ENCODE measurements at regions not wholly inside any gene's neighbourhood (a gene's known extent, or its start where the extent isn't known, plus 50 kb on each side); places are given as distances from the start of the nearest gene placed in this dataset.

GRCh38 chr17:79295307-79295706 is 220.7 kb downstream of the ENGASE start:
- 55% methylated on average over 3 of the region's 6 CpGs for WGBS (ENCODE audit: insufficient coverage)
- Histone ChIP-seq H3K27ac (ENCODE audit: low read length) (no peak overlapping the region), H3K4me3 (ENCODE audit: low read length) (no peak overlapping the region), H3K36me3 (ENCODE audit: control insufficient read depth, insufficient read depth, low read length) (no peaks in the 10 kb centered on the region), H3K4me1 (ENCODE audit: control insufficient read depth, insufficient read depth, low read length) (no peaks in the 10 kb centered on the region), H3K27me3 (ENCODE audit: control insufficient read depth, insufficient read depth, low read length) (peaks cover 13% of the 10 kb centered on the region), H3K9me3 (replicated peaks; ENCODE audit: control insufficient read depth, low read depth, low read length) (no peaks in the 10 kb centered on the region)
- no peak for DNase-seq

- Histone ChIP-seq H3K27me3 (ENCODE audit: control insufficient read depth, insufficient read depth, low read length) (peaks cover 13% of the 10 kb centered on the region), H3K36me3 (ENCODE audit: control insufficient read depth, insufficient read depth, low read length) (no peaks in the 10 kb centered on the region), H3K4me3 (ENCODE audit: low read length) (no peak overlapping the region), H3K27ac (ENCODE audit: low read length) (no peak overlapping the region), H3K4me1 (ENCODE audit: control insufficient read depth, insufficient read depth, low read length) (no peaks in the 10 kb centered on the region), H3K9me3 (replicated peaks; ENCODE audit: control insufficient read depth, low read depth, low read length) (no peaks in the 10 kb centered on the region)
- DNase-seq, result peak; percentile 75
- WGBS (ENCODE audit: insufficient coverage), result 23% methylated on average over 24 of the region's 26 CpGs
Measured at GRCh38 chr17:79294459-79295071, 219.9 kb downstream of the ENGASE start.

- Histone ChIP-seq H3K4me1 (ENCODE audit: control insufficient read depth, insufficient read depth, low read length) (no peaks in the 10 kb centered on the region), H3K4me3 (ENCODE audit: low read length) (no peak overlapping the region), H3K27me3 (ENCODE audit: control insufficient read depth, insufficient read depth, low read length) (peaks cover 12% of the 10 kb centered on the region), H3K36me3 (ENCODE audit: control insufficient read depth, insufficient read depth, low read length) (no peaks in the 10 kb centered on the region), H3K27ac (ENCODE audit: low read length) (no peak overlapping the region), H3K9me3 (replicated peaks; ENCODE audit: control insufficient read depth, low read depth, low read length) (no peaks in the 10 kb centered on the region)
- WGBS (ENCODE audit: insufficient coverage), result 60% methylated on average over 1 of the region's 6 CpGs
- no peak for DNase-seq
Measured at GRCh38 chr17:79292501-79292900, 217.9 kb downstream of the ENGASE start.

GRCh38 chr17:79291391-79291790 is 216.8 kb downstream of the ENGASE start:
- H3K9me3 ChIP-seq (replicated peaks; ENCODE audit: control insufficient read depth, low read depth, low read length), result no peaks in the 10 kb centered on the region
- no peak overlapping the region for H3K27ac ChIP-seq (ENCODE audit: low read length)
- no peak overlapping the region for H3K4me3 ChIP-seq (ENCODE audit: low read length)
- WGBS (ENCODE audit: insufficient coverage), result 61% methylated on average over 2 of the region's 3 CpGs
- H3K4me1 ChIP-seq (ENCODE audit: control insufficient read depth, insufficient read depth, low read length), result no peaks in the 10 kb centered on the region
- no peak for DNase-seq
- H3K27me3 ChIP-seq (ENCODE audit: control insufficient read depth, insufficient read depth, low read length), result peaks cover 14% of the 10 kb centered on the region
- H3K36me3 ChIP-seq (ENCODE audit: control insufficient read depth, insufficient read depth, low read length), result no peaks in the 10 kb centered on the region

GRCh38 chr17:79290726-79291125 is 216.1 kb downstream of the ENGASE start:
- WGBS (ENCODE audit: insufficient coverage), result 40% methylated on average over 1 of the region's 4 CpGs
- no peaks in the 10 kb centered on the region for H3K36me3 ChIP-seq (ENCODE audit: control insufficient read depth, insufficient read depth, low read length)
- H3K4me1 ChIP-seq (ENCODE audit: control insufficient read depth, insufficient read depth, low read length), result no peaks in the 10 kb centered on the region
- peaks cover 14% of the 10 kb centered on the region for H3K27me3 ChIP-seq (ENCODE audit: control insufficient read depth, insufficient read depth, low read length)
- H3K4me3 ChIP-seq (ENCODE audit: low read length), result no peak overlapping the region
- H3K27ac ChIP-seq (ENCODE audit: low read length), result no peak overlapping the region
- no peaks in the 10 kb centered on the region for H3K9me3 ChIP-seq (replicated peaks; ENCODE audit: control insufficient read depth, low read depth, low read length)
- no peak for DNase-seq

GRCh38 chr17:79288950-79289349 is 214.3 kb downstream of the ENGASE start:
- no peaks in the 10 kb centered on the region for H3K4me1 ChIP-seq (ENCODE audit: control insufficient read depth, insufficient read depth, low read length)
- 81% methylated on average over 7 of the region's 9 CpGs for WGBS (ENCODE audit: insufficient coverage)
- H3K27me3 ChIP-seq (ENCODE audit: control insufficient read depth, insufficient read depth, low read length), result peaks cover 10% of the 10 kb centered on the region

GRCh38 chr17:79286440-79286839 is 211.8 kb downstream of the ENGASE start:
- no peaks in the 10 kb centered on the region for H3K36me3 ChIP-seq (ENCODE audit: control insufficient read depth, insufficient read depth, low read length)
- H3K27me3 ChIP-seq (ENCODE audit: control insufficient read depth, insufficient read depth, low read length), result peaks cover 12% of the 10 kb centered on the region
- H3K4me1 ChIP-seq (ENCODE audit: control insufficient read depth, insufficient read depth, low read length), result no peaks in the 10 kb centered on the region
- DNase-seq, result no peak
- H3K9me3 ChIP-seq (replicated peaks; ENCODE audit: control insufficient read depth, low read depth, low read length), result no peaks in the 10 kb centered on the region
- no peak overlapping the region for H3K27ac ChIP-seq (ENCODE audit: low read length)
- H3K4me3 ChIP-seq (ENCODE audit: low read length), result no peak overlapping the region
- 16% methylated on average over 7 of the region's 10 CpGs for WGBS (ENCODE audit: insufficient coverage)

More at GRCh38 chr17:79288950-79289349, 214.3 kb downstream of the ENGASE start:
- H3K27ac ChIP-seq (ENCODE audit: low read length), result no peak overlapping the region
- no peaks in the 10 kb centered on the region for H3K36me3 ChIP-seq (ENCODE audit: control insufficient read depth, insufficient read depth, low read length)
- H3K4me3 ChIP-seq (ENCODE audit: low read length), result no peak overlapping the region
- no peak for DNase-seq
- H3K9me3 ChIP-seq (replicated peaks; ENCODE audit: control insufficient read depth, low read depth, low read length), result no peaks in the 10 kb centered on the region

GRCh38 chr17:79285973-79286372 is 211.3 kb downstream of the ENGASE start:
- WGBS (ENCODE audit: insufficient coverage), result 70% methylated on average over 4 of the region's 5 CpGs
- Histone ChIP-seq H3K9me3 (replicated peaks; ENCODE audit: control insufficient read depth, low read depth, low read length) (no peaks in the 10 kb centered on the region), H3K4me3 (ENCODE audit: low read length) (no peak overlapping the region), H3K4me1 (ENCODE audit: control insufficient read depth, insufficient read depth, low read length) (no peaks in the 10 kb centered on the region), H3K27ac (ENCODE audit: low read length) (no peak overlapping the region), H3K36me3 (ENCODE audit: control insufficient read depth, insufficient read depth, low read length) (no peaks in the 10 kb centered on the region), H3K27me3 (ENCODE audit: control insufficient read depth, insufficient read depth, low read length) (peaks cover 12% of the 10 kb centered on the region)
- DNase-seq, result no peak

GRCh38 chr17:79282294-79282693 is 207.7 kb downstream of the ENGASE start:
- Histone ChIP-seq H3K27ac (ENCODE audit: low read length) (no peak overlapping the region), H3K4me3 (ENCODE audit: low read length) (no peak overlapping the region), H3K4me1 (ENCODE audit: control insufficient read depth, insufficient read depth, low read length) (no peaks in the 10 kb centered on the region), H3K9me3 (replicated peaks; ENCODE audit: control insufficient read depth, low read depth, low read length) (no peaks in the 10 kb centered on the region), H3K36me3 (ENCODE audit: control insufficient read depth, insufficient read depth, low read length) (no peaks in the 10 kb centered on the region), H3K27me3 (ENCODE audit: control insufficient read depth, insufficient read depth, low read length) (peaks cover 7% of the 10 kb centered on the region)
- no peak for DNase-seq
- WGBS (ENCODE audit: insufficient coverage), result 48% methylated on average over 8 of the region's 10 CpGs

GRCh38 chr17:79281803-79282202 is 207.2 kb downstream of the ENGASE start:
- no peak for DNase-seq
- H3K27me3 ChIP-seq (ENCODE audit: control insufficient read depth, insufficient read depth, low read length), result peaks cover 7% of the 10 kb centered on the region
- no peak overlapping the region for H3K27ac ChIP-seq (ENCODE audit: low read length)
- H3K4me3 ChIP-seq (ENCODE audit: low read length), result no peak overlapping the region
- no peaks in the 10 kb centered on the region for H3K4me1 ChIP-seq (ENCODE audit: control insufficient read depth, insufficient read depth, low read length)
- WGBS (ENCODE audit: insufficient coverage), result 49% methylated on average over 8 of the region's 8 CpGs
- H3K36me3 ChIP-seq (ENCODE audit: control insufficient read depth, insufficient read depth, low read length), result no peaks in the 10 kb centered on the region
- no peaks in the 10 kb centered on the region for H3K9me3 ChIP-seq (replicated peaks; ENCODE audit: control insufficient read depth, low read depth, low read length)

Measured in muscle of leg (tissue), 3 donors.